ENCODE measurements at regions not wholly inside any gene's neighbourhood (a gene's known extent, or its start where the extent isn't known, plus 50 kb on each side); places are given as distances from the start of the nearest gene placed in this dataset.
"Not testable (repeated sequence)": the region's sequence is repeated elsewhere in the genome, so short reads cannot be mapped to it uniquely, and the experiment has no call there.

DNA sequence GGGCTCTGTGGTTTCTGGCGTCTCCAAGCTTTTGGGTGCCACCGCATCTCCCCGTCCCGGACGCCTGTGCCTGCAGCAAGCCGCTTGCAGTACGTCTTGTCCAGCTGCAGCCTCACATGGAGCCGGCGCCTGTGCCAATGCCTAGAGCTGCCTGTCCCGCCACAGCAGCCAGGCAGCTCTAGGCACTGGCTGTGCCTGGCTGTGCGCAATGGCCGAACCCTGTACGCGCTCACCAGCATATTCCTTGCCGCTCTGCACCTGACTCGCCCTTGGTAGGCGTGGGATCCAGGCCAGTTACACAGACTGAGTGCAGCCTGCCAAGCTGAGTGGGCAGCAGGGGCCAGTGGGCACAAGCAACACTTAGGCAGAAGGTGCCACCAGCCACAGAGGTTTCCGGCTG is 381.2 kb upstream of the SORCS1 start:
- DNase-seq (ENCODE audit: low read depth in 3 of 3) = no peak

DNA sequence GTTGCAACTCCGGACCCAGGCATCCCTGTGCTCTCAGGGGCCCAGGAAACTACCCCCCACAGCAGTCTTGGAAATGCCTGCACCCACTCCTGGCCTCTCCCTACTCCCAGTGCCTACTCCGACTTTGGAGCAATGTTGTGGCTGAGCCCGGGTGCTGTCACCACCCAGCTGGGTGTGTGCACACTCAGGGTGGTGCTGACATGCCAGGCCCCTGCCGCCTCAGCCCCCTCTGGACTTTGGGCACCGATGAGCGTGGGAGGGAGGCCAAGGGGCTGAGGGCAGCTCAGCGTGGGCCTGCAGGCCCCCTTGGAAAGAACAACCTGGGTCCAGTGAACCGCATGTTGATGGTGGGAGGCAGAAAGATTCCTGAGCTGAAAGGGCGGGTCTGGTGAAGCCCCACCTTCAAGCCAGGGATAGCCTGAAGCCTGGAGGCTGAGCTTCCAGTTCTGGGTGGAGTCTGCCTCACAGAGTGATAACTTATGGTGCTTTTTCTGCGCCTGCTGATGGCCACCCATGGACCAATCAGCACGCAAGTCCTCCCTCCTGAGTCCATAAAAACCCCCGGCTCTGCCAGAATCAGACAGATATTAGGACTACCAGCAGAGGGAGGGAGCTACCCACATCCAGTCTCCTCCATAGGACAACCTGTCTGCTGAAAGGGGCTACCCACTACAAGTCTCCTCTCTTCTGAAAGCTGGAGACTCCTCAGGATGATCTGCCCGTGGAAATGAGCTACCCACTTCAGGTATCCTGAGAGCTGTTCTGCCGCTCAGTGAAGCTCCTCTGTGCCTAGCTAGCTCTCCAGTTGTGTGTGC is 380.4 kb upstream of the SORCS1 start:
- DNase-seq (ENCODE audit: low read depth in 3 of 3) = no peak

DNA sequence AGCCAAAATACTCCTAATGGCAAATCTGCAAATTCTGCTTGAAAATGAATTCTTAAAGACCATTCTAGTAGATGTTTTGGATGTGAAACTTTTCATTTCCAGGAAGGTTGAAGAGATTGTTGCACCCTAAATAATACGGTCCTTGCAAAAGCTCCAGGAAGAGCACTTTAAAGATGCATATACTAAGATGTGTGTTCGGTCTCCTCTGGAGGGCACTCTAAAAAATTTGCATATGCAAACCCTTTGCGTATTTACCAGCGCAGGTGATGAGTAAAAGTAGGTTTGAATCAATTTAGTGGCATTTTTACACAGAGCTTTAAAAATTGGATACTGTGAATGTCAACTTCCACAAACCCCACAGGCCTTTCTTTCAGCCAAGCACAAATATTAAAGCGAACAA is 378.1 kb upstream of the SORCS1 start:
- no peak for DNase-seq (ENCODE audit: low read depth in 3 of 3)

DNA sequence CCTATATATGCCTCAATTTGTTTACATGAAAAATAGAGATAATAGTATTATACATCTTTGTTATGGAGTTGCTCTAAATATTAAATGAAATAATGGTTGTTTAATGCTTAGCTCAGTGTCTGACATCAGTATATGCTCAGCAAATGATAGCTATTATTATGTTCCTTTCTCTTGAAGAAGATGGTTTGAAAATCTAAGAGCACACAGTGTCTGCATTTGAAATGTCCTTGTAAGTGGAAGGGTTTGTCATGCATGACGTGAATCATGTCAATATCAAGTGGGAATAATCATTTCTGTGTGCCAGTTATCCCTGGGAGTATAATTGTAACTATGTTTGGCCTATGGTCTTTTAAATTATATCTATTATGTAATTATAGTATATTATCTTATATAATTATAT is 377.5 kb upstream of the SORCS1 start:
- no peak for DNase-seq (ENCODE audit: low read depth in 3 of 3)

DNA sequence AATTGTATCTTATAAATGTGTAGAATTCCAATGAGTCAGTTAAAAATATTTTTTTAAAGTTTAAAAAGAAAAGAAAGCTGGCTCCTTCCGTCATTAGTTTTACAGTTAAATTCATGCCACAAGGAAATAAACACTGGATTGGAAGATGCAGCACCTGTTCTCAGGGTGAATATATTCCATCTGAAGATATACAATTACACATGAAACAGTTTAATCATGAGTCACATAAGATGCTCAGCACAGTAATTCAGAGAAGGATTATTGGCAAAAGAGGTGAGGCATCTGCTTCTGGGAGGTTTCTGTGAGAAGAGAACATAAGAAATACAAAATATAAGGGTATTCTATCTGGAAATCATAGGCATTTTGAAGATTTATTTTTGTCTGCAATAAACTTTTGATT is 376.5 kb upstream of the SORCS1 start:
- DNase-seq (ENCODE audit: low read depth in 3 of 3) = no peak

DNA sequence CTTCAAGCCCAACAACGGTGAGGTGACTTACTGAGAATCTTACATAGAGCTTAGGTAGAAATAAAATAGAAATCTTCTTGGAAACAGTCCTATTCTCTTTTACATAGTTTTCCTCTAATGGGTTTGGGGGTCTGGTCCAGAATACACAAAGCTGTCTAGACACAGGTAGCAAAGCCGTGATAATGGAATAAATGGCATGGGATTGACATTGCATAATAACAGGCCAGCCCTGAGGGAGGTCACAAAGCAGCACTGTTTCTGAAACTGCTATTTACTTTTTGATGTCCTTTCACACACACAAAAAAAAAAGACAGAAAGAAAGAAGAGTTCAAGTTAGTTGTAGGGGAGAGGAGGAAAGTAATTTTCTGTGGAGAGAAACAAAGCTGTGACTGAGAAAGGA is 364.8 kb upstream of the SORCS1 start:
- no peak for DNase-seq (ENCODE audit: low read depth in 3 of 3)

DNA sequence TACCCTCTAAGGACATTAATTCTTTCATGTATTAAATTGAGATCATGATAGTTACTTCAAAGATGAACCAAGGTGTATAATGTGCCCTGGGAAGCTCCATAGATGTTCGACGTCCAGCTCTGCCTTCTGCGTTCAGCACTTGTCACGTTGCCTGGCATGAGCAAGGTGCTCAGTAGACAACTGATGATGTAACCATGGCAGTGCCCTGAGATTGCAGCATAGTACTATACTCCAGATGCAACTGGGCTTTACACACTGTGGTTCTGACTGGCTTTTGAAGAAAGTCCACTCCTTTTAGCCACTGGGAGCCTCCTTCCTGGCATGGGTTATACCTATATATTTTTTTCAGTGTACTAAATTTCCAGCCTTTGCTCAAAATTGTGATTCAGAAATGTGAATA is 355.8 kb upstream of the SORCS1 start:
- no peak for DNase-seq (ENCODE audit: low read depth in 3 of 3)

DNA sequence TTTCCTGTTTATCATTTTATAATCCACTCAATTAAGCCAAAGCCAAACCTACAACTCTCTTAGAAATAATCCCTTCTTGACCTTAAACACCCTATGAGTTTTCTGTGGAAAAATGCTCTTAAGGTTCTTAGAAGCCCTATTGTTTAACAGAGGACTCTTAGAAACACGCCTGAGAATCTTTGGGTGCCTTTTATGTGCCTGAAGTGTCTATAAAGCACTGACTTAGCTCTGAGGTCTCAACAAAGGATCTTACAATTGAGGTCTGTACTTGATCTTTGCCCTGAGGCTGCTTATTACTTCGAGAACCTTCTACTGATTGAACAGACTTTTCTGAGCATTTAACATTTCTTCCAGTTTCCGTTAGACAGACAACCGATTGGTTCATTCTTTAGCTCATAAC is 353.3 kb upstream of the SORCS1 start:
- no peak for DNase-seq (ENCODE audit: low read depth in 3 of 3)

DNA sequence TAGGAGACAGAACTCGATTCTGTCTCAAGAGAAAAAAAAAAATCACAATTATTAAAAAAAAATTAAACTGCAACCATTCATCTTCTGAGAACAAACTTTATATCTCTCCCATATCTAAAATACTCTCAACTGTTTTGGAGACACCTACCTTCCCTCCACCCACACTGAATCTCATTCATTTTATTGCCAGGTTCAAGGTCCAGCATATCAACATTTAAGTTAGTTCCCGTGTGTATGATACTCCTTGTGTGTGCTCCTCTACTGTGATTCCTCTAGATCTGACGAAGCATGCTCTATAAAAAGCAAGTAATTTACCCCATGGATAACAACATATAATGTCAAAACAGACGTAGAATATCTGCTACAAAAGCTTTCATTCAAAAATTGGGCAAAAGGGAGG is 351.8 kb upstream of the SORCS1 start:
- DNase-seq (ENCODE audit: low read depth in 3 of 3) = no peak

DNA sequence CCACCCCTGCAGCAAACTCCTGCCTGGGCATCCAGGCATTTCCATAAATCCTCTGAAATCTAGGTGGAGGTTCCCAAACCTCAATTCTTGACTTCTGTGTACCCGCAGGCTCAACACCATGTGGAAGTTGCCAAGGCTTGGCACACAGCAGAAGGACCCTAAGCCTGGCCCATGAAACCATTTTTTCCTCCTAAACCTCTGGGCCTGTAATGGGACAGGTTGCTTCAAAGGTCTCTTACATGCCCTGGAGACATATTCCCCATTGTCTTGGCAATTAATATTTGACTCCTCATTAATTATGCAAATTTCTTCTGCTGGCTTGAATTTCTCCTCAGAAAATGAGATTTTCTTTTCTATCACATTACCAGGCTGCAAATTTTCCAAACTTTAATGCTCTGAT is 339.5 kb upstream of the SORCS1 start:
- not testable (repeated sequence) for DNase-seq (ENCODE audit: low read depth in 3 of 3)

DNA sequence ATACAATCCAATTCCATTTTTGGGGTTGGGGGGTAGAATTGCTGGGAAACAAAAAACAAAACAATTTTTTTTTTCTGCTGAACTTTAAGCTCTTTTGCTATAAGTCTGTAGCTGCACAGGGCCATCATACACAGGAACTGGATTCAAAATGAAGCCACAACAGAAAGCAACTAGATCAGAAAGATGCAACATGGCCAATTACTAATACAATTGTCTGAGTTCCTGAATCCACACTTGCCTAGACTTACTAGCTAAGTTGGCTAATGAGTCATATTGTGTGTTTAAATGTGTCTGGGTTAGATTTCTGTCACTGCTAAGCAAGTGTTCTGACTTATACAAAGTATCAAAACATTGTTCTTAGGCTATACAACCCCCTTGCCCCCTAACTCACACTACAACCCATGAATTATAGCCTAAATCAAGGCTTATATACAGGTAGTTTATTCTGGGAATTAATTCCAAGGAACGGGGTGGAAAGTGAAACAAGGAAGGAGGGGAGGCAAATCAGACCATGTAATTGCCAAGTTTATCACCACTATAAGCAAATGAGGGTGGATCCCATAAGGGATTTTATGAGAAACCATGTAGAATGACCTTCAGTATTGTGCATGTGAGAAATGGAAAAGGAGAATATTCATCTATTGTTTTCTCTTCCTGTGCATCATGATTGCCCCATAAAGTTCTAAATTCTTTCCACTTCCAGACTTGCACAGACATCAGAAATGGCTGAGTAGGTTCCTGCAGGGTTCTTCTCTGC is 337.9 kb upstream of the SORCS1 start:
- no peak for DNase-seq (ENCODE audit: low read depth in 3 of 3)

DNA sequence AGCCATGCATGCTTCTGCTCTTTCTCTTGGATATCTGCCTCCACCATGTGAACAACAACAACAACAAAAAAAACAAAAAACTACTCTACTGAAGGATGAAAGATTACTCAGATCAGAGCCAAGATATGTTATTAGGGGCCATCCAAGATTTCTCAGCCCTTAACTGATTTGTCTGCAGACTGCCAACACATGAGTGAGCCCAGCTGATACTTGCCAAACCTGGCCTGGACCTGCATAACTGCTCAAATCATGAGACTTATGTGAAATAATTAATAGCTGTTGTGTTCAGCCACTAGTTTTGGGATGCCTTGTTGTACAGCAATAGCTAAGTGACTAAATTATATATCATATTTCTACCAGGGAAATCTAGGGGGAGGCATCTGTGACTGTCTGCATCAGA is 334.5 kb upstream of the SORCS1 start:
- DNase-seq (ENCODE audit: low read depth in 3 of 3) = no peak

DNA sequence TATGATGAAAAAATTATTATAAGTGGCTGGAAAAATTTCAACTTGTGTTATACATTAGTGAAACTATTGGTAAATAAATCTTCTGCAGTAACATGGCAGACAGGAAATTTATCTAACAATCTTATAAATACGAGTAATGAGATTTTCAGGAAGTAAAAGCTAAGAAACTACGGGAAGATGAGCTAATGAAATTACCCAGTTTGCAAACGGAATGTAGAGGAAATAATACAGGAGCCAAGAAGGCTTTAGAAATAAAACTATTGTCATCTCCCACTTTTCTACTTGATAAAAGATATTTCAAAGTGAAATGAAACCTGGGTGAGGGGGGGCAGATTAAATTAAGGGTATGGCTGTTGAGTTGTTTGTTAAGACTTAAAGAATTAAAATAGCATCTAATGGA is 332.5 kb upstream of the SORCS1 start:
- DNase-seq (ENCODE audit: low read depth in 3 of 3) = no peak

DNA sequence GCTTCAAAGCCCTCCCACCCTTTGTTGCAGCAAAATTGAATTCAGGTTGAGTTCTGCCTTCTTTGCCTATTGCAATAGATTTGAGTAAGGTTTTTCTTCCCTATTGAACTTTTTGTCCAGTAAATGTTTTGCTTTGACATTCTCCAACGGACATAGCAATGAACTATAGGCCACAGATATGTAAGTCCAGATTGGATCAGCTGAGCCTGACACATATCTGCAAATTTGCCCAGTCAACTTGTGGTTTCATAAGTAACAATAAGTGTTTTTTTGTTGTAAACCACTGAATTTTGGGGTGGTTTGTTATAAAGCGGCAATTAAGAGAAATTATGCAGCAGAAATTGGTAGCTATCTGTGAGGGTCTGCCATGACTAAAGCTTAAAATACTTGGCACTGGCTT is 332.1 kb upstream of the SORCS1 start:
- DNase-seq (ENCODE audit: low read depth in 3 of 3) = no peak

DNA sequence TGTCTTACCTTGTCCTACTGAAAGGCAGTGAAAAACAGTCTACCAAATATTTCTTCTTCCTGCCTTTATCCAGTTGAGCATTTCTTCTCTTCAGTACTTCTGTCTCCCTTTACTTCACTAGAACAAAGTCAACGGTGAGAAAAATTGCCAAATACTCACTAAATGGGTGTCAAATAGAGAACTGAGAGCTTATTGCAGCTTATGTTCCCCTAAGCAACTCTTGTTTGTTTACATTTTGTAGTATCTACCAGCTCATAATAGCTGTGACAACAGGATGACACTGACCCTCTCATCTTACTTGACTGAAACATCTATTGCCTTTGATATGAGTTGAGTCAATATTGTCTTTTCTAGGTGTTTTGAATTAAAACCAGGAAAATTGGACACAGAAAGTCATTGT is 327.9 kb upstream of the SORCS1 start:
- DNase-seq (ENCODE audit: low read depth in 3 of 3) = no peak

DNA sequence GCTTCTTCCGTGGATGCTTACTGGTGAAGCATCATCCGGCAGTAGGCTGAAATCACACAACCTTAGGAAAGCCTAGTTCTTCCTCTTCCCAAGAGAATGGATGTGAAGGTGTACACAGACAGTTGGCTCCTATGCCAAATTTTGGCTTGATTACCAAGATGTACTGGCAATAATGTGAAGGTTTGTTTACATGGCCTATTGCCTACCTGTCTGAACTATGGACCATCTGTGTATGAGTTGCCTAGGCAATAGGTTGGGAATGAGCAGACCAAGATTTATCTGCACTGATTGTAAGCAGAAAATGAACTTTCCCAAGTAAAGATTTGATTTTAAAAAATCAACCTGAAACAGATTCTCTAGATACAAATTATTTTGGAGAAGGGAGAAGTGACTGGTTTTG is 325.9 kb upstream of the SORCS1 start:
- no peak for DNase-seq (ENCODE audit: low read depth in 3 of 3)

DNA sequence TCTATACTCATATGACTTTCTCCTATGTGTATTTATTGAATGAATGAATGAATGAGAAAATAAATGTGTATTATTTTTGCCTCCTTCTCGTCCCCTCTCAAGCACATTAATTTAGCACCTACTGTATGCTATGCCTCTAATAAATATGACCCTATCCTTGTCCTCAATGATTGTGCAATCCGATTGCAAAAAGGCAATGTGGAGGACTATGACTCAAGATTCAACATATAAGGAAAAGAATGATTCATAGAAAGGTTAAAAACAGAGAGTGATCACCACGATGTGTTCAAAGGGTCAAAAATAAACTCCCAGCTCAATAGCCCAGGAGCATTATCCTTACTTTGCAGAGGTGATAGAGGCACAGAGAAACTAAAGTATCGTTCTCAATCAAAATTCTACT is 322.8 kb upstream of the SORCS1 start:
- DNase-seq (ENCODE audit: low read depth in 3 of 3) = no peak

DNA sequence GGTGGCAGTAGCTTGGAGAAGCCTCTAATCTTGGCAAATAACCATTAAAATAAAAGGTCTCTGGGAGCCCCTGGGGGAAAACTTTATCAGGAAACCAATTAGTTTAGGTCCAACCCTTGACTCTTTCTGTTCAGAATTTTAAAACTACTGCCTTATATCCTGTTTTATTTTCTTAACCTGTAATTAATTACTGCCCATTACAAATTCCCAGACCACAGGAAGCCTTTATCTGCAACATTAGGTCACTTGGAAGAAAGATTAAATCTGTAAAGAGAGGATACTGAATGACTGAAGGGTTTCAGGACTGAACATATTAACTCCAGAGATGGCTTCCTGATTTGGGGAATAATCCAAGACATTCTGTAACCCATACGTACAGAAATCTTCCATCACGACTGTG is 320.5 kb upstream of the SORCS1 start:
- no peak for DNase-seq (ENCODE audit: low read depth in 3 of 3)

DNA sequence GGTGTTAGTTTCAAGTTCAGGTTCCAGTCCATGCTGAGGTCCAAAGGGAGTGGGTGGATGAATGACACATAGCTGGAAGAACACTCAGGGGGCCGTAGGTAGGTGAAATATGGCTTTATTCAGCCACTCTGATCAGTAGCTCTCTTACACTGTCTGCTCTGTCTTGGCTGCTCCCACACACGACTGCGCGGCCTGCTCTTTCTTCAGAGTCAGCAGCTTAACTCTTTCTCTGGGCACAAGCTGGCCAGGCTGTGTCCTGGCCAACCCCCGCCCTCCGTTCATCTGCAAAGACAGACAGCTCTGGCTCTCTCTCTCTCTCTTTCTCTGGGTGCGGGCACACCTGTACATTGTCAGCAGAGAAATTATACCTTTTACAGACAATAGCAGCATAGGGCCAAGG is 317.4 kb upstream of the SORCS1 start:
- DNase-seq (ENCODE audit: low read depth in 3 of 3) = no peak

DNA sequence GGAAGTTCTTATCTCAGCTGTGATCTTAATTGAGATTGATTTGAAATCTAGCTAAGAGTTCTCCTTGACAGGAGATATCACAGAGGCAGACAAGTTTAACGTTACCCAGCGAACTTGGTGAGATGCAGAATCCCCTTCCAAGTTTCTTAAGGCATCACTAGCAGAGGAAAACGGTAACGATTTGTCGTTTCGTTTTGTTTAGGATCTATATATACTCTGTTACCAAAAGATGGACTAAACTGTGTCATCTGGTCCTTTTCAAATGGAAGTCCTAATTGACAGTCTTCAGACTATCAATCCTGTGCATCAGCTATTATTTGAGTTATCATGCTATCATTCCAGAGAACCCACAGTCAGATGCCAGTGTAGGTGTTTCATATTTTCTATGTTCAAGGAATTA is 316.7 kb upstream of the SORCS1 start:
- no peak for DNase-seq (ENCODE audit: low read depth in 3 of 3)

DNA sequence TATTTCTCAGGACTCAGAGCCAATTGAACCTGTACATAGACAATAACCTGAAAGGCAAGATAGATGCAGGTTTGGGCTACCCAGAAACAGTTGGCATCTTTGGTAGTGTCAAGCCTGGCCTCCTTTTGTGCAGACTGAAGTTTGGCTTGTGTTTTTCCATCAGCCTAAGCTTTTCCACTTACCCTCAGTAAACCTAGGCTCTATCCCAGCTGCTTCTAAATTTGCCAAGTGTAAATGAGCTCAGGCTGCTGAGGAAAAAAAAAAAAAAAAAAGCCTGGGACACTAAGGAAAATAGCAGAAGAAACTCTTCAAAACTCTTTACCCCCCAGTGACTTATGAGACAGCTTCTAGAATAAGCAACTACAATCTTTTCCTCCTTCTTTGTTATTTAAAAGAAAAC is 316.3 kb upstream of the SORCS1 start:
- DNase-seq (ENCODE audit: low read depth in 3 of 3) = no peak

DNA sequence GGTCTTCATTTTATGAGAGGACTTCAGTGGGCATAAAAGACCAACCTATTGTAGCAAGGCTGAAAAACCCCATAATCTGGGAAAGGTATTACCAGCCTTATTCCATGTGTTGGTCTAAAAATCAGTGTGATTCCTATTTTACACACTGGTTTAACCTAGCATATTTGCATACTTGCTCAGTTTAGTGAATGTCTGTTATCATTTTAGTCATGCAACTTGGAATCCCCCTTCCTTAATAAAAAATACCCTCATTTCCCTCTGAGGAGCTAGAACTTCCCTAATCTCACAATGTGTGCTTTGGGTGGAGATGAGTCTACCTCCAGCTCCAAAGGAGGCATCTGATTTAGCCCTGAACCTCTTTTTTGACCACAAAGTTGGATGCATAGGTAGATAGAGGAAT is 312.8 kb upstream of the SORCS1 start:
- DNase-seq (ENCODE audit: low read depth in 3 of 3) = no peak

DNA sequence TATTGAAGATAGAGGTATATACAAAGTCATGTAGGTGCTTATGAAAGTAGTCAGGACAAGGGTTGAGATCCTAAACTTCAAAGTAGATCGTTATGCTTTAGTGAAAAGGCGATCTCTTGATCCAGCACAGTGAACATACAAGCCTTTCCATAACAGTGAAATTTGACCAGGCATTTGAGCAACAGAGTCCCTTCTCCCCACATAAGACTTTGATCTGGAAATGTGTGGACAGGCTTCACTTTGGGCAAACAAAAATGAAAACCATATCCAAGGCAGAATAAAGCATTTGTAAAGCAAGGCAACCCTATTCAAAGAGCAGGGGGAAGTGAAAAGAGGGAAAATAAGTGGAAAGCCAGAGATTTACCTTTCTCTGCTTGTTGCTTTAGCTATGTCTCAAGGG is 311.9 kb upstream of the SORCS1 start:
- no peak for DNase-seq (ENCODE audit: low read depth in 3 of 3)

DNA sequence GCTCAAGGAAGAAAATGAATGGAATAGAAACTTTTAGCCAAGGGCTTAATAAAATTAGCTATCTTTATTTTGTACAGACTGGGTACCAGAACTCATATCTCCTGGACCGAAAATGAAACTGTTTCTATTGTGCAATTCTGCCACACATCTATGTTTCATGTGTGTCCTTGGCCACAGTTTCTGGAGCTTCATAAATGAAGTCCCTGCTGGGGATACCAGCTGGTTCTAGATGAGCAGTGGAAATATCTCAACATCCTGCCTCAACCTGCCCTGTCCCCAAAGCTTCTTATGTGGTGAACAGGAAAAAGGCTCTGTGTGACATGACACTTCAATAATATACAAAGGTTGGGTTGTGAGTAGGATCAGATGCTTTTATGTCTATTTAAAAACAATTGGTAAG is 310.1 kb upstream of the SORCS1 start:
- no peak for DNase-seq (ENCODE audit: low read depth in 3 of 3)

All from stimulated activated CD4-positive, alpha-beta T cell treated with anti-CD3 and anti-CD28 coated beads, TNF-alpha, amount 100 ng/mL, for 24 hours (primary cell).